HG02981 (cell line): ENCODE measurements at regions not wholly inside any gene's neighbourhood (a gene's known extent, or its start where the extent isn't known, plus 50 kb on each side); places are given as distances from the start of the nearest gene placed in this dataset.

Experiments used
- ATAC-seq: cut with Tn5 transposase; IDR thresholded peaks from one replicate; pipeline ENCODE4 v1.9.1; 2021; ENCODE audit warnings: mild to moderate bottlenecking, moderate library complexity; ENCODE audit not compliant: unreplicated experiment

DNA sequence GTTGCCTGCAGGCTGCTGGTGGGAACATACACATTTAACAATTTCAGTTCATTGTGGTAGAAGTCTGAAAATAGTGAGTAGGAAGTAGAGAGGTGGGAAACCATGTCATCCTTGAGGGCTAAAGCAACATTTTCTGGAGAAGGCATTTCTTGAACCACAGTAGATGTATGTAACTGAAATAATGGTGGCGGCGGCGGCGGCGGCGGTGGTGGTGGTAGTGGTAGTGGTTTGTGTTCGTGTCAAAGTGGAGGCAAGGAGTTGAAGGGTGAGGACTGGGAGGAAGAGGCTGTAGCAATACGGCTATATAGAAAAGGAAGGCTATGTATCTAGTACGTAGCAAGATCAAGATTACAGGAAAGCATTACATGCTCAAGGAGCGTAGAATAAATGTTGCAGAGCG, 1381.6 kb upstream of the TENM3 start:
- no peak for ATAC-seq

DNA sequence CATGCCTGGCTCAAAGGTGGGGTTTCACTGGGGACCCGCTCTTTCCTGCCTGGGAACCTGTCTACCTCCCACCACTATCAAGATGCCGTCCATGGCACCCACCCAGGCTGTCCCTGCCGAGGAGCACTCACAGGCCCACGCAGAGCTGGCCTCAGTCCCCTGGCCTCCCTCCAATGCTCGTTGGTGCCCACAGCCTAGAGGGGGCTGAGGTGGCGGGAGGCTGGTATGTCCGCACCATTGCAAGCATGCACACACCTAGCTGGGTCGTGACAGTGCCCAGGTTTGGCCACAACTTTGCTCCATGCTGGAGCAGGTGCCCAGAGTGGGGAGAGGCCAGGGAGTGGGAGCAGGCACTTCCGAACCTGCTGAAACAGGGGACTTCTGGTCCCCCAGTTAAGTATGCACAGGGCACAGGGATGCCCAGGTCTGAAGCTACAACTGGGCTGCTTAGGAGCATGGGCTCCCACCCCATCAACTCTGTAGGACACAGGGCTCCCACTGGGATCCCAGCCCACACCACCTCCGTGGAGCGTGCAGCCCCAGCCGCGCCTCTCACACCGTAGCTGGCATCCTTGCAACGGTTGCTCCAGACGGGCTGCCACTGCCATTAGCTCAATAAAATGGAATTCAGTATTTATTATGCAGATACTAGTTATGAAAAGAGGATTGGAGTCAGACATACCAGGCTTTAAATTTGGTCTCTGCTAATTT, 1376.1 kb upstream of the TENM3 start:
- ATAC-seq = no peak

DNA sequence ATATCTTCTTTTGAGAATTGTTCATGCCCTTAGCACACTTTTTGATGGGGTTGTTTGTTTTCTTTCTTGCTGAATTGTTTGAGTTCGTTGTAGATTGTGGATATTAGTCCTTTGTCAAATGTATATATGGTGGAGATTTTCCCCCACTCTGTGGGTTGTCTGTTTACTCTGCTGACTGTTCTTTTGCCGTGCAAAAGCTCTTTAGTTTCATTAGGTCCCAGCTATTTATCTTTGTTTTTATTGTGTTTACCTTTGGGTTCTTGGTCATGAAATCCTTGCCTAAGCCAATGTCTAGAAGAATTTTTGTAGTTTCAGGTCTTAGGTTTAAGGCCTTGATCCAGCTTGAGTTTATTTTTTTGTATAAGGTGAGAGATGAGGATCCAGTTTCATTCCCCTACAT, 1372.6 kb upstream of the TENM3 start:
- no peak for ATAC-seq

DNA sequence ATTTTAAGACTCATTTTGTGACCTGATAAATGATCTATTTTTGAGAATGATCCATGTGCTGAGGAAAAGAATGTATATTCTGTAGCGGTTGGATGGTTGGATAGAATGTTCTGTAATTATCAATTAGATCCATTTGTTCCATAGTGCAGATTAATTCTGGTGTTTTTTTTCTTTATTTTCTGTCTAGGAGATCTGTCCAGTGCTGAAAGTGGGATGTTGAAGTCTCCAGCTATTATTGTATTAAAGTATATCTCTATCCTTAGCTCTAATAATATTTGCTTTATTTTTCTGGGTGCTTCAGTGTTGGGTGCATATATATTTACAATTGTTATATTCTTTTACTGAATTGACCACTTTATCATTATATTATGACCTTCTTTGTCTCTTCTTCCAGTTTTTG, 1344.9 kb upstream of the TENM3 start:
- ATAC-seq = no peak

DNA sequence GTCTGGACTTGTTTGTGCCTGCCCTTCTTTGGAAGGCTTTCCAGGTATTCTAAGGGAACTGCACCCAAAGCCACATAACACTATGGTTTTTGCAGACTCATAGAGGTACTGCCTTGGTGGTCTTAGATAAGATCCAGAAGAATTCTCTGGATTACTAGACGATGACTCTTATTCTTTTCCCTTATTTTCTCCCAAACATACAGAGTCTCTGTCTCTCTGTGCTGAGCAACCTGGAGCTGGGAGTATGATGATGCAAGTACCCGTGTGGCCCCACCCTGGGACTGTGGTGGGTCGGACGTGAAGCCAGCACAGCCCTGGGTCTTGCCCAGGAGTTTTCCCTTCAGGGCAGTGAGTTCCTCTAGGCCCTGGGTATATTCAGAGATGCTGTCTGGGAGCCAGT, 1342.4 kb upstream of the TENM3 start:
- no peak for ATAC-seq

DNA sequence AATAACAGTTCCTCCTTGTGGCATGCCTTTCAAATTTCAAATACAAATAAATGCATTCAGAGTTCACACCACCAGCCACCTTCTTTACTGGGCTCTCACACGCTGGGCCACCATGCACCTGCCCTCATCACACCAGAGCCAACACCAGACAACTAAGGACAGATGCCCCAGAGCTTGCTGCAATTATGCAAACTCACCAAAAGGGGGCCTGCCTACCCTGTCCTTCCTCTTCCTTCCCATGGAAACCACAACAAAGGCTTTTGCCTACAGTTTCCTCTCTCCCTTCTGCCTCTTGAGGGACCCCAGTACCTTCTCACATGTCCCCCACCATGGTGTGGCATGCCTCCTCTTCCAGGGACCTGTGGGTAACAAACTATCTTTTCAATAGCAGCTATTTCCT, 1333.9 kb upstream of the TENM3 start:
- no peak for ATAC-seq

DNA sequence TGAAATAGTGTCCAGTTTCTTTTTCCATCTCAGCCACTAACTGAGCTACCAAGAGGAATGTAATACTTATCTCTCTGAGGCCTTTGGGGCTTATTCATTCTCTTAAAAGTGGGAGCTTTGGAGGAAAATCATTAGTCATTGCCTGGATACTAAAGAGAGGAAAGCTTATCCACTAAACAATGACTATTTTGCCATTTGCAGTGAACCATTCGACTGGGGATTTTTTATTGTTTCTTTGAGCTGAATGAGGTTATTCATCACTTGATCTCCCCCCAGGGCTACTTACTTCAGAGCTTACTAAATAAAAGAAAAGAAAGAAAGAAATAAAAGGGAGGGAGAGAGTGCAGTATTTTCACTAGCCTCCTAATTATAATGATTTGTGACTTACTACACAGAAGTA, 1329.5 kb upstream of the TENM3 start:
- ATAC-seq = no peak

DNA sequence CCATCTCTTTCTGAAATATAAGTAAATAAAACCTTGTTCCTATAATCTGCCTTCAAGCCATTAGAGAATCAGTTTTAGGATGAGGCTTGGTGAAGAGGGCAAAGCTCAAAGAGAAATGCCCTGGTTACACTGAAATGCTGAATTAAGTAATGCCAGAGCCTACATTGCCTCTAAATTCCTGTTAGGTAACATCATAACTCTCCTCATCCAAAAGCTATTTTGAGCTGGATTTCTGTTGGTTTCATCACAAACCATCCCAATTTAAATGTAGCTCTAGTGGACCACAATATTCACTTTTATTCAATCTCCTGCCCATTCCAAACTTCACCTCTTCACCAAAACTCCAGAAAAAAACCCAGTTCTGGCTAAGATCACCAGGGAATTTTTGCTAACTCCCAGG, 1319.7 kb upstream of the TENM3 start:
- ATAC-seq = no peak

DNA sequence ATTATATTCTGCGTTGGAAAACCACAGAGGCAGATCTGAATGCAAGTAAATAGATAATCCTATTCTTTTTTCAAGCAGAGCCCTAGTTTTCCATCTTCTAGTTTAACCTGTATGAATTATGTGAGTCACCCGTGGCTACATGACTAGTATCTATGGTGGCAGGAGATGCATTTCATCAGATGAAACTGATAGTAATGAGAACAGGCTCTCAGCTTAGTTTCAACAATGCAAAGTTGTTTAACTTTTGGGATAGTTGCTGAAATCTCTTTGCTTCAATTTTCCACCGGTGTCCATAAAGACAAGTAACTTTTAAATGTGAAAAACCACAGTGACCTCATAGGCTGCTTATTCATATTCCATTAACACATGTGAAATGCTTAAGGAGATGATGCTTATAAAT, 1317.4 kb upstream of the TENM3 start:
- ATAC-seq = no peak

DNA sequence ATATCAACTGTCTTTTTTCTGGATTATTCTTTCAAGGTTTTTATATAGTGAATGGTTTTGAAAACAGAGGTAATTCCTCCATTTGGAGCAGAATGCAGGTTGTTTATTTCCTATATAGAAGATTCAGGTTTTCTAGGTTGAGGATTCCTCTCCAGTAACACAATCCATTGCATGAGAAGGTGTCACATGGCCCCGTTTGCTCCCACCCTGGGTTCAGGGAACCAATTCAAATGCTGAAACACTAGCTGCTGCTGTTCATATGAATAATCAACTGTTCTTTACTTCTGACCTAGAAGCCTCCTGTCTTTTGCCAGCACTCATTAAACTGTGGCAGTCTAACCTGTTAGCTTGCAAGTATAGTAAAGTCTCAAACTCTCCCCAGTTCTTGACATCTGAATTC, 1316.9 kb upstream of the TENM3 start:
- ATAC-seq = no peak

DNA sequence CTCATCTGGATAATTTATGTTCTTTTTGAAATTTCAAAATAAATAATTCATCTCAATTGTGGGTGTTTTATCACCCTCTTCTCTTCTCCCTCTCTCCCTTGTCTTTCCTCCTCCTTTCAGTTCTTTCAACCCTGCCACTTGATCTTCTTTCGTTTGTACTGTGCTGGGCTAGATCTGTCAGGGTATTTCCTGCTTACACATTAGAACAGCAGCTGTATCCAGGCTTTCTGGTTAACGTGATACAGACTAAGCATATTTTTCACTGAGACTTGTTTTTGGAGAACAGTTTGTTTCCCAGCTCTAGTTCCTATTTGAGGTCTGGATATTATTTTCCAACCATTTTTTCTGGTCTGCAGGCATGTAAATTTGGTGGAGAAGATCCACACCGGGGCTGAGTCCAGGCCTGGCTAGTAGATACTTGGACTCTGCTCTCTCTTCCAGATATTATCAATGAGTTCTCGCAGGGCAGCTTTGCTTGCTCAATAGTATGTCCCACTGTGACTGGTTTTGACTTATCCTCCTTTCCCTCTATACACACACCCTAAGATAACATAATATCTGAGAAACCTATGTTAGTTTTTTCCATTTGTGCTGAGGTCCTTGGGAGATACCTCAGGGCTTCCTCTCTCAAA, 1310.7 kb upstream of the TENM3 start:
- no peak for ATAC-seq

DNA sequence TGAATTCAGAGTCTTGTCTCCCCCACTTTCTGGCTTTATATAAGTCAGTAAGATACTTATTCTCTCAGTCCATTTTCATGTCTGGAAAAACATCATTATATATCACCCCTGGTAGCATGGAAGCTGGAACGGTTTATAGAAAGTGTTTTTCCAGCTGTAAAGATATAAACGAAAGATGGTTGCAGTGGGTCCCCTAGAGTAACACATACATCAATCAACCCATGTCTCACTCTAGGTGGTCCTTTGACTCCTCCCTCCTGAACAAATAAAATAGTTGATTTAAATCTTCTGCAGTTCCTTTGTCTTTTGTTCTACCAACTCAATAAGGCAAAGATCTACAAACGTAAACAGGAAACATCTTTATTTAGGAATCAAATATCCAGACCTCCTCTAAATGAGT, 1306.1 kb upstream of the TENM3 start:
- no peak for ATAC-seq

DNA sequence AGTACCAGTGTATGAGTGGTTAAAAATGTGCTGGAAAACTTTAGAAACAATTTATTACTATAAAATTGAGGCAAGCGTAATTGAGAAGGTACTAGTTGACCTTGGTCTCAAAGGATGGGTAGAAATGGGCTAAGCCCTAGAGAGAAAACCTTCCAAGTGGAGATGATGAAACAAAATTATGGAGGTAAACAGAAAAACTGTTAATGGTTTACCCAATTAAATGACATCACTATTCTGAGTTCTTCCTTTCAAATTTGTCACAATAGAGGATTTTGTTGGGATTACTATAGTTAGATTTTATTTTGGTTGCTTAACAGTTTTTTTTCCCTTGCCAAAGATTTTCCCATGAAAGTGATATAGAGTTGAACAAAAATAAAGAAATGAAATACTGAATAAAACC, 1302.5 kb upstream of the TENM3 start:
- no peak for ATAC-seq

DNA sequence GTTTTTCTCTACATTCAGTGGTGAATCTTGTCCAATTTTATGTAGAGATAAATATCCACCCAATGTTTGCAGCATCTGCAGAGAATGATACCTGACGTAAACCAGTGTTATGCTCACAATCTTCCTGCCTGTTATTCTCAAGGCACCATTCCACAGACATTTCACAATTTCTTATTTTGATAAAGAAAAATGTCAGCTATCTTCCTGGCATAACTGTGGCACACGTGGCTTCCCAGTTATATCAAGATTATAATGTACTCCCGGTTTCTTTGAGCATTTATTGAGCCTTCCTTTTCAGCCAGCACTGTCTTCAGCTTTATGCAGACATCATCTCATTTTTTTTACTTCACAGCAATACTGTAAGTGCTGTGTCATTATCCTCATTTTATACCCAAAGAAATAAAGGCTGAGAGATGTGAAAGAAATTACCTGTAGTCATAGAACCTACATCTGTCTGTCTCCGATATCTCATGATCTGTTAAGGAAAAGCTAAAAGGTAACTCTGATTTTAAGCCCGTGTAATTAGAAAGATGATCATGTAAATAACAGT, 1300.8 kb upstream of the TENM3 start:
- ATAC-seq = no peak

DNA sequence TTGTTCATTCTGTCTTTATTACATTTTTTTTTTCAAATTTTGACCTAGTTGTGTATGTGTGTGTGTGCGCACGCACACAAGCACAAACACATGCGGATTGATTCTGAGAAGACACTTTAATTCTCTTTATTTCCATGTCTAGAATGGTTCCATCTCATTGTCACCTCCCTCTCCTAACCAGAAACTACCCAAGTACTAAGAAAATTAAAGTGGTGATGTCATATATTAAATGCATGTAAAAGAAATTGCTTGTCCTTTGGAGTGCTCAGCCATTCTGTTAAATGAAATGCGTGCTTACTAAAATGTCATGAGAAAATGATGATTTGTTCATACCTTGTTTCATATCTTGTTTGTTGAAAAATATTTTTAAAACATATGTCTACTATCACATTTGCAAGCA, 1297.0 kb upstream of the TENM3 start:
- ATAC-seq = no peak

DNA sequence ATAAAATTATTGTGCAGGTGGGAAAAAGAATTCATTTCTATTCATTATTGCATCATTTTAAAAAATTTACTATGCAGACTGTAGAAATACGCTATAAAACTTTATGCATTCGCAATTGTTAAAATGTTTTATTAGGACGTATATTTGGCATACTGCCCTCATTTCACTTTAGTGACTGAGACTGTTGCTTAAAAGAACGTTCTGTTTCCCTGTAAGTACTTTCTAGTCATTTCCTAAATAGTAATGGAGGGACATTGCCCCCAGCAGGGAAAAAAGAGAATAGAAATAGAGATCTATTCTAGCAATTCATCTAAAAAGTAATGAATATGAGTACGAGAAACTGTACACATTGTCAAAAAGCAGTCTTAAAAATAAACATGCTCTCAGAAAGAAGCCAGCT, 1295.8 kb upstream of the TENM3 start:
- ATAC-seq = no peak

DNA sequence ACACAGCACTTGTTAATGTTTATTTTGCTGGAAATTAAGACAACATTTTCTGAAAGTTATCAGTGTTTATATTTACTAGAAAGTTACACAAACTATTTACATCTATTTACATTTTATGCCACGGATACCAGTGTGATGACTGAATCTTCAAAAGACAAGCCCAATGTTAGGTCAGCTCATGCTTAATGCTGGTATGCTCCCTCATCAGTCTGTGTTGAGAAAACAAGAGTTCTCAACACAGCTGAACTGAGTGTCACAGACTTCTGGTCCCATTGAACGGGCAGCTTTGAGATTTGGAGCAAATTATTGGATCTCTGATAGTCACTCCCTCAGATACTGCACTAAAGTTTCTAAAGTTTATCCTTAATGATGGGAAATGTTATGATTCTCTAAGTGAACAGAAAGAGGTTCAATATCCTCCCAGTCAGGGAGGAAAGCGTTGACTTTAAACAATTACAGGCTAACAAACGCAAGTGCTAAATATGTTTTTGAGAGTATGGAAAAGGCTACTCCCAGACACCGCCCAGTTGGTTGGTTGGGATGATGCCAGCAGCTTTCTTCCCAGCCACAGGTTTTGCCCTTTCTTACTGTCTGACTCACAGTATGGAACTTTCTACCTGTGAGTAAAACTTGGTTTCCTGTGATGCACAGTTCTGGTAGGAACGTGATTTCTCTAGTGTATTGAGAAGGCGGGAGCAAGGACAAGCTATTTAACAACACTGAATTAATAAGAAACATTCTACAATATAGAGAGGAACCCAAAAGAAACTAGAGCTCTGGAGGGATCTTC, 1293.6 kb upstream of the TENM3 start:
- no peak for ATAC-seq

DNA sequence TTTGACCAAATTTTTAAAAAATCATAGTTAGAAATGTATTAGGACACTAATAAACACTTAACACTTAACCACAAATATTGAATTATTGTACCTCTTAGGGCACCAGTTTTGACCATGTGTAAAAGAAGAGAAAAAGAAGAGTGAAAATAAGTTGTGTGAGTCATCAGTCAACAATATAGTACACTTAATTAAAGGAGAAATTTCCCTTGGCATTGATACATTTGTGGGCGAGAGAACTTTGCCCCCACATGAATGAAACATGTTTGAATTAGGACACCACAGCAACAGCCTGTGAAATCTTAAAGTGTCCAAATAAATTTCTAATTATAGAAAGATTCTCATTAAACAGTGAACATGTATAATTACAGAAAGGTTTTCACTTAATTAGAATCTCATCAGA, 1292.8 kb upstream of the TENM3 start:
- no peak for ATAC-seq

DNA sequence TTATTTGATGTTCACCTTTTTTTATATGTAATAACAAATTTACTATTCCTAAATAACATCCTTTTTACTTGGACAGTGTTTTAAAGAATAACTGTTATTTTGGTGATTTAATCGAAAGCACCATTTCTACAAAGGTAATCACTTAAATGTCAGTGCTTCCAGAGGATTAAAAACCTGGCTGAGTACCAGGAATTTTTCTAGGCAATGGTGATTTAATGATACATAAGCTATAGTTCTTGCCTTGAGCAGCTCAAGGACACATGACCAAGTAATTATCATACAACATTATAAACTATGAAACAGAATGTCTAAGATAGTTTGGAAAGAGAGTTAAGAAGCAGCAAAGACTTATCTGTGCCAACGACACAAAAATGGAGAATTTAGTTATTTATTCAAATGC, 1291.9 kb upstream of the TENM3 start:
- no peak for ATAC-seq

DNA sequence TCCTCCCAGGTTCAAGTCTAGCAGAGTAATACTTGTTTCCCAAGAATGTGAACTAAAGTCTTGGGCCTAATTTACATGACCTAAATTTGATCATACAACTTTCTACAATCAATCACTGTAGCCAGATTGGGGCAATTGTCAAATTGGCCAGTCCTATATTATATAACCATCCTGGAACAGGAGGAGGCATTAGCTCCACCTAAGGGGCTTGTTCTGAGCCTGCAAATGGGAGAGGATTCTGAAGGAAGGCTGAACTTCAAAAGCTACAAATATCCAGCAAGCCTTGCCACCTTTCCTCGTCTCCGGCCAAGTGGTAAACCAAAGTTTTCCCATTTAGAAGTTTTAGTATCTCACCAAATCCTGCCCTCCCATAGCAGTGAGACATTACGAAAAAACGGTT, 1289.6 kb upstream of the TENM3 start:
- ATAC-seq = no peak

DNA sequence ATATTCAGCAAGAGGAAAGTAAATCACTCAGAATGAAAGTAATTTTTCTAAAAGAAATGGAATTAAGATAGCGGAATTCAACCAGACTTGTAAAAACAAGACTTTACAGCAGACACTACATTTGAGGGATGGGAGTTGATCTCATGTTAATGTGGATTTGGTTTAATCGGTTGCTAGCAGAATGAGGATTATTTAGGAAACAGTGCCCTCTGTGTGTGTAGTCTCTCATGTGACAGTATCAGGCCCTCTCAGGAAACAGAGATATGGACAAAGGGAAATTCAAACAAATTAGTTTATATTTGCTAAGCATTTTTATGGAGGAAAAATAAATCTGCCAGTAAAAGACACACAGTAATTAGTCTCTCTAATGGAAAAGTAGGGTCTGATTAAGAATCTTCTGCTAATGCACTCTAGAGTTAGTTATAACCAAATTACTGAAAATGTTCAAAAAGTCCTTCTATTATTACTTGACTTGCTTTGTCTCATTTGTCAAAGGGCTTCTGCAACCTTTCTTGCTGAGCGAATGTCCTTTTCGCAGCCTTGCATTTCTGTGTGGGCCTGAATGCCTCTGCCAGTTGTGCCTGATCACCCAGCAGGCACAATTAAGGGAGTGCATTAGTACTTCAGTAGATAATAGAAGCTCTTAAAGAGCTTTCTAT, 1282.3 kb upstream of the TENM3 start:
- ATAC-seq = no peak
